ENCODE measurements at regions not wholly inside any gene's neighbourhood (a gene's known extent, or its start where the extent isn't known, plus 50 kb on each side); places are given as distances from the start of the nearest gene placed in this dataset.
"Not testable (repeated sequence)": the region's sequence is repeated elsewhere in the genome, so short reads cannot be mapped to it uniquely, and the experiment has no call there.

DNA sequence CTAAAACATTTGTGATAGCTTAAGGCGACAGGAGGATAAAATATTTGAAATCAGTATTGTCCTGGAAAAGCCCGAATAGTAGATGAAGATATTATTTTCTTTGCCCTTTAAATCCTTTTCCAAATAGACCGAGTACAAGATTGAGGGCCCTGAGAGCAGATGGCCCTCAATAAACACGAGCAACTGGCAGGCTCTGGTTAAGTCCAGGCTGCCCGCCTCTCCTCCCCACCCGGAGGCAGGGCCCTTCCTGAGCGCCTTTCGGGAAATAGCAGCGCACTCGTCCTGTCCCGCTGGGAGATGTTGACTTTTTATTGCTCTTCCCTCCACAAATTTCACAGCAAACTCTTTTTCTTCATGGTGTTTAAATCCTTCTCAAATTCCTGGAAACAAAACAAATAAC is 50.8 kb upstream of the MAX start:
- DNase-seq (ENCODE audit: low read depth) = no peak

DNA sequence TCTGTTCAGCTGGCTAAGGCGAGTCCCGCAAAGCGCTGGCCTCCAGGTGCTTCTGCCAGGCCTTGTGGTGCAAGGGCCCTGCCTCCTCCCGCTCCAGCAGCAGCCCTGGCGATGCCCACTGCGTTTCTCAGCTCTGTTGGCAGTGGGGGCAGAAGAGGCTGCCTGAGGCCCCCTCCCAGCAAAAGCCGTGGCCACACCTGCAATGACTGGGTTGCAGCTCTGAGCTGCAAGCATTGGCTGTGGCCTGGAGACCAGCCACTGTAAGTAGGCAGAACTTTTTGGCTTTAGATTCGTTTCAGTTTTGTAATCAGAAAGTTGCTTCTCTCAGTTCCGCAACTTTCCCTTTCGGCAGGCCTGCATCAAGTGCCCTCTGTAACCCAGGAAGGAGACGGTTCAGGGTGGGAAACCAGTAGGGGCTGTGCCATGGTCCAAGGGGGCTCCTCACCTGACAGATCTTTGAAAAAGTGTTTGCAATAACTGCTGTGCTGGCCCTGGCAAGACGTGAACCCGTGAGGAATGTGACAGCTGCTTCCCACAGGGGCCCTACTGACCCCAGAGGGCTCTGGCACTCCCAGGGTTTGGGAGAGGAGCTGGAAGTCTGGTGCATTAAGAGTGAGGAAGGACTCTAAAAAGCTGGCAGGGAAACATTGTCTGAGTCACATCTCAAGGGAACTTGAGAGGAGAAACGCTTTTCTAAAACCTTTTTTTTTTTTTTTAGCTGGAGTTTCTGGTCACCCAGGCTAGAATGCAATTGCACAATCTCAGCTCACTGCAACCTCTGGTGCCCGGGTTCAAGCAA is 54.5 kb upstream of the MAX start:
- no peak for DNase-seq (ENCODE audit: low read depth)

DNA sequence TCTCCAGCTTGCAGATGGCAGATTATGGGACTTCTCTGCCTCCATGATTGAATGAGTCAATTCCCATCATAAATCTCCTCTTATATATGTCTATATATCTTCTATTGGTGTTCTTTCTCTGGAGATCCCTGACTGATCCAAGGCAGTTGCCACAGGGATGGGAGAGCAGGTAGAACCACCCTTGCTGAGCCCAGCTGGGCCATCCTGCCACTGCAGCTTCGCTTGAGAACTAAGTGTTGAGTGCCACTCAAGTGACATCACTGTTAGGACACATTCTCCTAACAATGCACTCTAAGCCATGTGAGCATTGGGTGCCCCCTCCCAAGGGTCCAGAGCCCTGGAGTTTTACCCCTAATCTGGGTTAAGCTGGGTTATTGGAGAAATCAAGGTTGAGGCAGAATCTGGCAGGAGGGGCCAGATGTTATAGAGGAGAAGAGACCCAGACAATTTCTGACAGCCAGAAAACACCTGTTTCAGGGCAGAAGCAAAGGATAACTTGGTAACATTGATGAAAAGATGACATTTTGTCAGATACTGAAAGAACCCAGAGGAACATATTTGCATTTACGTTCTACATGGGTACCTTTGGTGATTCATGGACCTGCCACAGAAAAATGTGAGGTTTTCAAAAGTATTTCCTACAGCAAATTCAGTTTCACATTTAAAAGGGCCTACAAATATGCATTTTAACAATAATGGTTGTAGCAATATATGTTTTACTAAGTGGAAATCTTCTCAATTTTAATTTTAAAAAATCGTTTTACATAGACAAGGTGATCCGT is 57.2 kb upstream of the MAX start:
- no peak for DNase-seq (ENCODE audit: low read depth)

DNA sequence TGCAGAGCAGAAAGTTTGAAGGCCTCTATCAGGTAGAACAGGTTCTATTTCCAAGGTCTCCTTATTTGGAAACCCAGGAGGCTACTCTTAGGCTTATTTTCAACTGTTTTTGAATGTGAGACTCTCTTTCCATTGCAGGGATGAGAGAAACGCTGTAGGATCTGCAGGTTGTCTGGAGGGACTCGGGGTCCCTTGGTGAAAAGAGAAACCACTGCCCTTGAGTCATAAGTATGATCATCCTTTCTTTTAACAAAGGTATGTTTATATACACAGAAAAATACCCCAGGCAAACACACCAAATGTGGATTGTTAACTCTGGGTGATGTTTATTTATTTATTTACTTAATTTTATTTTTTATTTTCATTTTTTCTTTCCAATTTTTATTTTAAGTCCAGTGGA is 57.8 kb upstream of the MAX start:
- no peak for DNase-seq (ENCODE audit: low read depth)

DNA sequence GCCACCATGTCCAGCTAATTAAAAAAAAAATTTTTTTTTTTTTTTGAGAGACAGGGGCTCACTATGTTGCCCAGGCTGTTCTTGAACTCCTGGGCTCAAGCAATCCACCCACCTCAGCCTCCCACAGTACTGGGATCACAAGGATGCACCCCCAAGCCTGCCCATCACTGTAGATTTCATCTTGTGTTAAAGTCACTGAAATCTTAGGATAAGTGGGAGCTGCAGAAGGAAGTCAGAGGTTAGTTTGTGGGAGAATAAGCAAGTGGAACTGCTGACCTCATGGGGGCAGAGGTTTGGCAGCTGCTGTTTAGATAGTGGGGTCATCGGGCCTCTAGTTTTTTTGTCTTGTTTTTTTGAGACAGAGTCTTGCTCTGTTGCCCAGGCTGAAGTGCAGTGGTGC is 59.7 kb upstream of the MAX start:
- no peak for DNase-seq (ENCODE audit: low read depth)

DNA sequence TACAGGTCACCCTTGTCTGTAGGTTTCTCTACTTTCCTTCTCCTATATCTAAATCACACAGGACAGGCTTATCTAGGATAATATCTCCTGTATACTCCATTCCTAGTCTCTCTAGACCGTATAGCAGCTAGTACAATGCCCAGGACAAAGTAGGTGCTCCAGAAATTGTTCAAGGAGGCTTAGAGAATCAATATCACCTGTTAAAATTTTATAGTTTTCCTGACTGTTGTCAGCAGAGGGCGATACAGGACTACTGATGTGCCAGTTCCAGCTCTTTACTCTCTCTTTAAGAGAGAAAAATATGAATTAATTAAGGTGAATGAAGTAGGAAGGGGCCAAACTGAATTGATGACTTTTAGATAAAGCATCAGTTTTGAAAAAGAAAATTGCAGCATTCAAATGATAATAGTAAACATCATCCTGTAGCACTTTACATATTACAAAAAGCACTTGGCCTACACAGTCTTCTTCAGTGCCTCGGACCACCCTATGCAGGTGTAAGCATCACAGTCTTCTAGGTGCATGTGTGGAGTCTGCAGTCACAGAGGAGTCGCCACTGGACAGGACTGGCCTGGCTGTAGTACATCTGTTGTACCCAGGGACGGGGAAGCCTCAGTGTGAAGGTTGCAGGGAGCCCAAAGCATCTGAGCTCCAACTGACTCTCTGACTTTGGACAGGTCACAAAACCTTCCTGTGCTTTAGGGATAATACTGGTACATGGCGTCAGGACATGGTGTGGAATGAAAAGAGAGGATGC is 61.9 kb upstream of the MAX start:
- no peak for DNase-seq (ENCODE audit: low read depth)

DNA sequence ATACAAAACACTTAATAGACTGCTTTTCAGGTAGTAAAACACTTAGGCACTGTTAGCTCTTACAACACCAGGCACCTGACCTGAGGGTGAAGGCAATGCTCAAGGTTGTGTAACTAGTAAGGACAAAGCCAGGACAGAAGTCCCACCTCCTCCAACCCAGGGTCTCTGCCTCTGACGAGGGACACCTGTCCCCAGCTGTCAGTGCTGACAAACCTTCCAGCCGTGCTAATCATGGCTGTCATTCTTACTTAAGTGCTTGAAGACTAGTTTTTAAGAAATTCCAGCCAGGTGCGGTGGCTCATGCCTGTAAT is 62.5 kb upstream of the MAX start:
- DNase-seq (ENCODE audit: low read depth) = no peak

DNA sequence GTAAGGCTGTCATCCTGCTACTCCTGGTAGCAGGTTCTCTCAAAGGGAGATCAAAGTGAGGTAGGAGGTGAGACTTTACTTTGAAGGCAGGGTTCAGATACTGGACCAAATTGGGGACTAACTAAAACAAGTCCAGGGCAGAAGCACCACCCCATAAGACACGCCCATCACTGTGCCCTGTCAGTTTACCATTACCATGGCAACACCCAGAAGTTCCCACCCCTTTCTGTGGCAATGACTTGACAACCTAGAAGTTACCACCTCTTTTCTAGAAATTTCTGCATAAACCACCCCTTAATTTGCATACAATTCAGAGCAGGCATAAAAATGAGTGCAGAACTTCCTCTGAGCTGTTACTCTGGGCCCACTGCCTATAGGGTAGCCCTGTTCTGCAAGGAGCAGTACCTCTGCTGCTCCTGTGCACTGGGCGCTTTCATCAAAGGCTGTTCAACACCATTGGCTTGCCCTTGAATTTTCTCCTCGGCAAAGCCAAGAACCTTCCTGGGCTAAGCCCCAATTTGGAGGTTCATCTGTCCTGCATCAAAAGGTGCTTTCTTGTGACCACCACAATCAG is 64.8 kb upstream of the MAX start:
- no peak for DNase-seq (ENCODE audit: low read depth)

DNA sequence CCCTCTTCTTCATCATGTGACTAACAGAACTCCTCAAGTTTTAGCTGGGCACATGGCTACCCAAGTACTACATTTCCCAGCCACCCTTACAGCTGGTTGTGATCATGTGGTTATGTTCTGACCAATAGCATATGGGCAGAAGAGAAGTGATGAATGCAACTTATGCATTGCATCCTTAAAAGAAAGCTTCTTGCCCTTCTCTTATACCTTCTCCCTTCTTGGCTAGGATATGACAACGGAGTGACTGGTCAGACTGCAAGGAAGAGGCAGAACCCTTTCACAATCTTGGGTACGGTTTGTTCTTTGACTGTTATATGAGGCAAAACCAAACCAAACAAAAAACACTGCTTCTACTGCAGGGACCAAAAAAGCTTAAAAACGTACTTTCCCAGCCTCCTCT is 66.5 kb upstream of the MAX start:
- DNase-seq (ENCODE audit: low read depth) = no peak

DNA sequence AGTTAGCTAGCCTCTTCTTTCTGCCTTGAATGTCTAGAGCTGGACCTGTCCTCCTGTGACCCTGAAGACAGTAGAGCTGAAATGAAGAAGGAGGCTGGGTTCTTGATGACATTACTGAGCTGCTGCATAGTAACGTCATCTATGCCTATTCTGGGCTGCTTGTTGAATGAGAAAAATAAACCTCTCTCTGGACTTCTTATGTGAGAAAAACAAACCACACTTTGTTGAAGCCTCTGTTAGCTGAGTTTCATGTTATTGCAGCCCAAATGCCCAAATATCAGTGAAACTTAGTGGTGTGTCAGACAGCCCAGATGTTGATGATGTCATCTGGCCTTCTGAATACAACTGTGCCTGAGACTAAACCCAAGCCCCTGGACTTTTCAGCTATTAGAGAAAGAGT is 67.0 kb upstream of the MAX start:
- no peak for DNase-seq (ENCODE audit: low read depth)

DNA sequence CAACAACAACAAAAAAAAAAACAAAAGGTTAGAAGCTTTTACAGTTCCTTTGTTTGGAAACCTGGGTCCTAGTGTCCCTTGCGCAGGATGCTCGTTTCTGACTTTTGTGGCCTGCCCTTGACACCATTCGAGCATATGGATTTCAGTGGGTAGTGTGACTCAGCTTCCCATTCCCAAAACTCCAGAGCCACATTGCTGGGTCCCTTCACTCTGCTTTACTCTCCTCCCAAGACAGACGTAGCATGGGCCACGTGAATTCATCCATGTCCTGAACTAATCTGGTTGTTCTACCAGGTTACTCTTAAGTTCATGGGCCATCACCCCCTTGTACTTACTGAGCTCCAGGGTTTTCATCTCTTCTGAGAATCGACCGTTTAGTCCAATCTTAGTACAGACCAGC is 68.0 kb upstream of the MAX start:
- no peak for DNase-seq (ENCODE audit: low read depth)

DNA sequence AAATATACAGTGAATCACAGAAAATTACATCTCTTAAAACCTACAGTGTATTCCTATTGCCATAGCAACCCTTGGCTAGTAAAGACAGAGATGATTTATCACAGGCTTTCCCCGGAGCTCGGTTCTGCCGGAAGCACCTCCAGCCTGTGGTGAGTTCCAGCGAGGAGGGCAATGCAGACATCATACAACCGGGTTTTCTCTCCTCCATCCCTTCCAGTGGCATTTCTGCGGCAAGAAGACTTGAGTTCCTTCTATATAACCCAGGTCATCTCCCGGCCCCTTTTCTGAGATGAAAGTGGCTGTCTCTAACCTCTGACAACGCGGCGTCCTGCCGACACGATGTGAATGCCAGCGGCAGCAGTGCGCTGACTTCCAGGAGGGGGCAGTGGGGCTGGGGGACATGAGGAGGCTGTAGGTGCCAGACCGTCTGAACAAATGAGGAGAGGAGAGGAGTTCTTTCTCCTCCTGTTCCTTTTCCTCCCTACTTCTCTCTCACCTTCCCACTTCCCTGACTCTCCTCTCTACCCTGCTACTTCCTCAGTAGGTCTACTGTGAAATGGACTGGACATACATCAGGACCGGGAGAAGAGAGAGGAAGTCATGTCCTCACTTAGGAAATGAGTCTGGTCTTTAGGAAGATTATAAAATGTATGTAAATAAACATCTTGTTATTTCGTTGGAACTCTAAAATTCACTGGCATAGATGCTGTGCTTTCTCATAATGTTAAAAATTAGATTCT is 68.6 kb upstream of the MAX start:
- DNase-seq (ENCODE audit: low read depth) = no peak

DNA sequence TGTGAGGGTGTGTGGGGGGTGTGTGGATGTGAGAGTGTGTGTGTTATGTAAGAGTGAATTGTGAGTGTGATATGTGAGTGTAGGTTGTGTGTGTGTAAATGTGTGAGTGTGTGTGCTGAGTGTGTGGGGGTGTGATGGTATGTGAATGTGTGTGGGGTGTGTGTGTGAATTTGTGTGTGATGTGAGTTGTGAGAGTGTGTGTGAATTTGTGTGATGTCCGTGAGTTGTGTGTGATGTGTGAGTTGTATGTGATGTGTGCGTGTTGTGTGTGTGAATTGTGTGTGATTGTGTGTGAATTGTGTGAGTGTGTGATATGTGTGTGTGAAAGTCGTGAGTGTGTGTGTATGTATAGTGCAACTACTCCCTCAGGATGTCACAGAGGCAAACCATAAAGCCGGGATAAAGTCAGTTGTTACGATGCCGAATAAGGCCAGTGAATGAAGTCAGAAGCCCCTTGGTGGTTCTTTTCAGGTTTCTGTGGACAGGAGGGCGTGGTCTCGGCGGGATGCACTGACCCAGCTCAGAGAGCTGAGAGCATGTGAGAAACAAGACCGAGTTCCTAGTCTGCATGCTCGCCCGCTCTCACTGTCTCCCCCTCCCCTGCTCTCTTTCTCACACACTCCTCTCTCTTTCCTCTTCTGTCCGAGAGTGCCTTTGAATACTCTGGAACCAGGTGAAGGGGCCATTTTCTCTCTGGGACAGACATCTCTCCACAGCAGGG is 71.8 kb upstream of the MAX start:
- no peak for DNase-seq (ENCODE audit: low read depth)

DNA sequence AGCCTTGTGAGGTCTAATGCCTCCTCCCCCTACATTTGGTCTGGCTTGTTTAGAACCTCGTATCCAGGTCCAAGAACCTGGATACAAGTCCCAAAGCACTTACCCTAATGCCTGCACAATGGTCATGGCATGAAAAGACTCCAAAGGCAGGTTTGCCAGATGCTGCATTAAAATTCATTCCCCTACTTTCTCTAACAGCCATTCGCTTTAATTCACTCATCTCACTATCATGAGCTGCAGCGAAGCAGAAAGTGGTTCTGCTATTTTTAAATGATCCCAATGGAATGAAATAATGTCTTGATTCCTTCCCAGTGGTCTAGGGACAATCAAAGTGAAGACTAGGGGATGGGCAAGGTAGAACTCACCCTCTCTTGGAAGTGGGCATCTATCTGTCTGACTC is 72.5 kb upstream of the MAX start:
- DNase-seq (ENCODE audit: low read depth) = no peak

DNA sequence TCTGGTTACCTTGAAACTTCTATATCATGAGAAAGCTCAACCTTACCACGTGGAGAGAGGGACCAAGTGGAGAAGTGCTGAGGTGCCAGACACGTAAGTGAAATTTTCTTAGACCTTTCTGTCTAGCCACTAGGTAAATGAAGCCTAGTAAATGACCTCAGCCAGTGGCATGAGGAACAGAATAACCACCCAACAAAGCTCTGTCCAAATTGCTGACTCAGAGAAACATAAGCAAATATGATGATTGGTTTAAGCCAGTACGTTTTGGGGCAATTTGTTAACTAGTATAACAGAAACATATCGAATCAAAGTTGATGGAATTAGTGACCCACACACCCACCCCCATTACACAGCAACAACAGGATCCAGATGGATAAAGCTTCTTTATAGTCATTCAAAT is 75.2 kb upstream of the MAX start:
- DNase-seq (ENCODE audit: low read depth) = no peak

DNA sequence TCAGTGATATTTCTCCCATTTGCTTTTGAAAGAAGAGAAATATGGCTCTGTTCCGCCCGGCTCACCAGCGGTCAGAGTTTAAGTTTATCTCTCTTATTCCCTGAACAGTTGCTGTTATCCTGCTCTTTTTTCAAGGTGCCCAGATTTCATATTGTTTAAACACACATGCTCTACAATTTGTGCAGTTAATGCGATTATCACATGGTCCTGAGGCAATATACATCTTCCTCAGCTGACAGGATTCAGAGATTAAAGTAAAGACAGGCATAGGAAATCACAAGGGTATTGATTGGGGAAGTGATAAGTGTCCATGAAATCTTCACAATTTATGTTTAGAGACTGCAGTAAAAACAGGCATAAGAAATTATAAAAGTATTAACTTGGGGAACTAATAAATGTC is 76.9 kb upstream of the MAX start:
- not testable (repeated sequence) for DNase-seq (ENCODE audit: low read depth)

DNA sequence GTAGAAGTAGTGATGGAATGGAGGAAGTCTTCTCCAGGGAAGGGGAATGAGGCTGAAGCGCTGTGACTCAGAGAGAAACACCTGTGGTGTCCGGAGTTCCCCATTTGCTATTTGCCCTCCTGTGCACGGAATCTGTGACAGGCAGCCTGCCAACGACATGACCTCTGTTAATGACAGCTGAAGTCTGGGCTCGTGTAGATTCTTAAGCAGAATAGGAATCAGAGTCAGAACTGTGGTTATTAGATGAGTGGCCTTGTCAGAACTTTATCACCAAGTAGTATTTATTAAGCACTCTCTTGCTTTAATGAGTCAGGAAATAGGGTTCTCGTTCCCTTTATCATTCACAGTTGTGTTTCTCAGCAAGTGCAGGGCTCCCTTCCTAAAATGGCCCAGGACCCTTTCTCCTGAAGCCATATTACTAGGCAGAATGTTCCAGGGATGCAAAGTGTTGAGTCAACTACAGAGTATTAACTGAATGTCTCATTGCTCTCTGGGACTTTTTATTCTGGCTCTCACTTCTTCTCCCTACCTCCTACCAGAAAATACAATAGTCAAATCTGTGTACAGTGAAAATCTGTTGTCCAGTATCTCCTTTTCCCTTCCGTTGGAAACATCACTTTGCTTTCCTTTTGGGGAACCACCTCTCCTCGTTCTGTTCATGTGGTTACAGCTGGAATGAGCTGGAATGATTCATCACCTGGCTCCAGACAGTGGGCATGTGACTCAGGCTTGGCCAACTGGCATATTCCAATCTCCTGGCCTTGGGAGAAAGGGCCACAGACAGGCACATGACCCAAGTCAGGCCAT is 77.8 kb upstream of the MAX start:
- DNase-seq (ENCODE audit: low read depth) = no peak

DNA sequence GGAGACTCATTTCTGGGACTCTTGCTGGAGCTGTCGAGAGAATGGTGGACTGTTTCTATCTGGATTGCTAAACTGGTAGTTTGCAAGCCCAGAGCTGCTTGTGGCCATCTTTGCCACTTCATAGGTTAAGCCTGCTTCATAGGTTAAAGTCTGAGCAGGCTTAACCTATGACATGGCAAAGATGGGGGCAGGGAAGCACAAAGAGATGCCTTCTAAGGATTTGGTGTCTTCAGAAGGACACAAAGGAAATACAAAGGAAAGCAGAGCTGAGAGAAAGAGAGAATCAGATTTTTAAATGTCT is 78.4 kb upstream of the MAX start:
- no peak for DNase-seq (ENCODE audit: low read depth)

DNA sequence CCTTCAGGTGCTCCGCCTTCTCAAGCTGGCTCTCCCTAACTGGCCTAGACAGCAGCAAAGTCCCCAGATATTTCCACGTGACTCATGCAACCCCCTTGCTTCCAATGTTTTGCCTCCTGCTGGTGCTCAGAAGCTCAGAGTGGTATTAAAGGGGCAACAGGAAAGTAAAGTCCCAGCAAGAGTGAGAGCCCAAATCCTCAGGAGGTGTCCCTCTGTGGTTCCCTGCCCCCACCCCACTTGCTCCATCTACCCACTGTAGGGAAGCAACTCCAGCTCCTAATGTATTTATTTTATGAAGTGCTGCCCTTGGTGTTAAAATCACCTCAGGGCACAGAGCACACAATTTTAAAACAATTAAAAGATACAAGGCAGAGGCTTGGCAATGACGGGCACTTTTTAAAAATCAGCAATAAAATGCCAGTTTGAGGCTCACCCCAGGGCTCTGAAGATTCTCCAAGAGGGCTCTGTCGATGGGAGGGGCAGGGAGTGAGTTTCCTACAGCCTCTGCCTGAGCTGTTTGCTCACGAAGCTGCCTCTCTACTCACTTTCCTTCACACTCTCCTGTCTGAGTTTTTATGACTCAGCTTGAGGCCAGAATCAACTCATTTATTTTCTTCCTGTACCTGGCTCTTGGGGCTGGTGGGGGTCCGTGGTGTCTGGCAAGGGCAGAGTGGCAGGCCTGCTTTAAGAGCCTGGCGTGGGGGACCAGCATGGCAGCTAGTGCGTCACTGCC is 81.9 kb upstream of the MAX start:
- DNase-seq (ENCODE audit: low read depth) = no peak

DNA sequence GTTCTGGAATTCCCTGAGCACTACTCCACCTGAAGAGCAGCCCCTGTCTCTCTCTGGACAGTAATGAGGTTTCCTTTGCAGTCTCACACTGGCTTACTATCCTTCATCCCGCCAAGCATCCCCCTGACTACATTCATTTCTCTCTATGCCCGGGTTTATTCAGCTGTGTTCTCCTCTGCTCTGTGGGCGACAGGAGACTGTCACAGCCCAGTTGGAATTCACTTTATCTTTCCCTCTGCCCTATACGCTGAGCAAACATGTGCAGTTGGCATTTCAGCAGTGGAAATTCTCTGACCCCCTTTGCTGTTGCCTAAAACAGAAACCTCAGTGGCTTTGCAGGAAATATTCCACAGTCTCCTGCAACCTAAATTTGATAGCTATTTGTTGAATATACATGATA is 83.5 kb upstream of the MAX start:
- no peak for DNase-seq (ENCODE audit: low read depth)
